PFSK-1 (cell line): ENCODE measurements at regions not wholly inside any gene's neighbourhood (a gene's known extent, or its start where the extent isn't known, plus 50 kb on each side); places are given as distances from the start of the nearest gene placed in this dataset.

Experiments
- POLR2AphosphoS5 ChIP-seq: IDR thresholded peaks from 2 replicates; pipeline ENCODE4 v1.6.1; 2012; ENCODE audit warnings: low read depth, mild to moderate bottlenecking, control low read depth, low read length, moderate library complexity
- REST ChIP-seq, 2 experiments: IDR thresholded peaks; 2 replicates each; pipeline versions ENCODE4 v1.6.1 to v1.8.0; 2011 to 2012; ENCODE audit warnings: low read depth in 2 of 2, low read length in 2 of 2, control low read depth in 1 of 2, inconsistent platforms in 1 of 2, mild to moderate bottlenecking in 1 of 2, moderate library complexity in 1 of 2; ENCODE audit not compliant: insufficient read depth in 1 of 2
- SIN3A ChIP-seq: IDR thresholded peaks from 2 replicates; pipeline ENCODE4 v1.6.1; 2012; ENCODE audit warnings: mild to moderate bottlenecking, low read length, moderate library complexity, borderline replicate concordance; ENCODE audit not compliant: insufficient read depth
- TAF1 ChIP-seq: IDR thresholded peaks from 2 replicates; pipeline ENCODE4 v1.6.1; 2012; ENCODE audit warnings: low read length, control low read depth, borderline replicate concordance; ENCODE audit not compliant: insufficient read depth

GRCh38 chr21:28738420-28738704 is 254.3 kb downstream of the LTN1 start:
- TF ChIP-seq TAF1, result no peak
- TF ChIP-seq POLR2AphosphoS5, result no peak
- TF ChIP-seq SIN3A, result no peak
- no peak for TF ChIP-seq REST (IDR thresholded peaks at IDR 0.05; ENCODE audit: insufficient read depth in 1 of 2, low read depth in 2 of 2, low read length in 2 of 2)
